ENCODE measurements at regions not wholly inside any gene's neighbourhood (a gene's known extent, or its start where the extent isn't known, plus 50 kb on each side); places are given as distances from the start of the nearest gene placed in this dataset.

DNA sequence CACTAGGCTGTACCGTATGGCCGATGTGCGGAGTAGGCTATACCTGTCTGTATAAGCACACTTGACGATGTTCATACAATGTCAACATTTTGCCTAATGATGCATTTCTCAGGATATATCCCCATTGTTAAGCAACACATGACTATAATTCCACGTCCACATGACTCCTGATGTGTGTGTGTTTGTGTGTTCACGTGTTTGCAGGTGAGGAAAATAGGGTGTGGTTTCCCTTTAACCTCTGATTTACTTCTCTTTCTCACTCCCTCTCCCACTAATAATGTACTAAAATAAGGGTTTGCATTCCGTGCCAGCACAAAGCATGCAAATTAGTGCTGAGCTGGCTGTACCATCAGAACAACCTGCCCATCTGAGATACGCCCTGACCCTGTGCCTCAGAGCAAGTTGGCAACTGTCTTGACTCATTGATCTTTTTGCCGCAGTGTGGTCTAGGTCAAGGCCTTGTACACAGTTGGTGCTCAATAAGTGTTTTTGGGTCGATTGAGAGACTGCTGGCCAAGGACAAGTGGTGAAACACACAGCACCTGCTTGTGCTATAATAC lies 64.6 kb upstream of the DOCK1 start:
- Histone ChIP-seq H3K4me1 (replicated peaks in 1 of 4; ENCODE audit: control insufficient read depth in 3 of 4, insufficient read depth in 4 of 4, low read length in 3 of 4) (peaks cover 4 to 8% (median 5%) of the 10 kb centered on the region in 4 experiments), H3K4me3 (ENCODE audit: extremely low read depth in 1 of 4, insufficient read depth in 2 of 4, low read depth in 3 of 4, low read length in 4 of 4) (no peak overlapping the region), H3K4ac (replicated peaks; ENCODE audit: insufficient read length, low read depth, low read length) (no peak overlapping the region), H3K9me3 (ENCODE audit: insufficient read depth in 2 of 2, low read depth in 1 of 2, low read length in 1 of 2) (no peaks in the 10 kb centered on the region), H4K5ac (ENCODE audit: insufficient read length, low read depth, low read length) (no peak overlapping the region), H3K27ac (ENCODE audit: low read depth, low read length) (no peak overlapping the region), H3K56ac (replicated peaks; ENCODE audit: insufficient read length, low read depth, low read length) (no peak overlapping the region), H3K36me3 (ENCODE audit: control insufficient read depth in 2 of 4, insufficient read depth in 4 of 4, low read length in 3 of 4) (no peaks in the 10 kb centered on the region), H4K20me1 (replicated peaks in 1 of 2; ENCODE audit: control insufficient read depth in 1 of 2, insufficient read depth in 2 of 2, low read length in 2 of 2) (no peaks in the 10 kb centered on the region), H2BK5ac (ENCODE audit: low read depth, low read length) (0 out of 2 replicates have a peak overlapping the region, but pooled peaks have one; percentile 66), H4K91ac (replicated peaks; ENCODE audit: insufficient read length, low read length) (no peak overlapping the region), H3K18ac (ENCODE audit: extremely low read depth, low read length) (no peak overlapping the region; the same call in 1 of the 2 replicates), H3K79me2 (ENCODE audit: control insufficient read depth in 1 of 2, insufficient read depth in 2 of 2, low read length in 2 of 2) (no peaks in the 10 kb centered on the region), H2BK12ac (ENCODE audit: low read depth, low read length) (no peak overlapping the region), H2BK120ac (replicated peaks; ENCODE audit: low read depth, low read length) (no peak overlapping the region), H2BK20ac (ENCODE audit: low read length) (peak overlapping the region; percentile 50; the same call in 1 of the 2 replicates), H3K23me2 (ENCODE audit: low read depth, low read length) (no peaks in the 10 kb centered on the region), H4K8ac (ENCODE audit: extremely low read depth, insufficient read depth, low read length) (no peak overlapping the region), H3K14ac (ENCODE audit: insufficient read length) (no peak overlapping the region), H3K9ac (replicated peaks in 1 of 4; ENCODE audit: extremely low read depth in 1 of 4, low read depth in 3 of 4, low read length in 3 of 4) (no peak overlapping the region), H2BK15ac (ENCODE audit: low read length) (peak overlapping the region; percentile 61; the same call in 1 of the 2 replicates), H3K27me3 (replicated peaks in 1 of 4; ENCODE audit: control insufficient read depth in 3 of 4, extremely low read depth in 1 of 4, insufficient read depth in 3 of 4, low read length in 3 of 4) (peaks cover 0 to 2% (median 0%) of the 10 kb centered on the region in 4 experiments; a peak in 1 of 7 replicates), H3K4me2 (ENCODE audit: insufficient read depth in 1 of 2, low read depth in 2 of 2, low read length in 2 of 2) (no peak overlapping the region), H2AK5ac (ENCODE audit: low read depth, low read length) (peak overlapping the region; percentile 19; the same call in 1 of the 2 replicates), H3K23ac (ENCODE audit: insufficient read length) (no peak overlapping the region), H2AFZ (ENCODE audit: low read length) (no peak overlapping the region), H3K79me1 (ENCODE audit: low read depth, low read length) (no peaks in the 10 kb centered on the region)
- POLR2A ChIA-PET (ENCODE audit: partially characterized antibody): no interaction called here
- WGBS, 2 experiments (ENCODE audit: extremely low coverage in 1 of 2, insufficient coverage in 1 of 2, insufficient read length in 1 of 2, insufficient replicate concordance in 2 of 2, low coverage in 1 of 2, low lambda C conversion rate in 2 of 2, missing lambda C conversion rate in 1 of 2): 88% methylated on average over 10 of the region's 10 CpGs; no CpG with 5 or more reads in 1 of the 2 experiments
- TF ChIP-seq, protein P1, sequence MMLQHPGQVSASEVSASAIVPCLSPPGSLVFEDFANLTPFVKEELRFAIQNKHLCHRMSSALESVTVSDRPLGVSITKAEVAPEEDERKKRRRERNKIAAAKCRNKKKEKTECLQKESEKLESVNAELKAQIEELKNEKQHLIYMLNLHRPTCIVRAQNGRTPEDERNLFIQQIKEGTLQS (IDR thresholded peaks at IDR 0.05; ENCODE audit: insufficient read depth, low read depth, low read length): no peak
- TF ChIP-seq CTCF (IDR thresholded peaks at IDR 0.05; ENCODE audit: control extremely low read depth in 1 of 3, insufficient read depth in 1 of 3, low read depth in 1 of 3, low read length in 3 of 3): no peak
- no peak for TF ChIP-seq NRF1 (IDR thresholded peaks at IDR 0.05; ENCODE audit: low read depth, low read length)
- TF ChIP-seq SIN3A (conservative IDR thresholded peaks at IDR 0.05 in 1 of 2, IDR thresholded peaks at IDR 0.05 in 1 of 2; ENCODE audit: low read depth in 1 of 2, low read length in 2 of 2): no peak
- CTCF ChIA-PET (ENCODE audit: partially characterized antibody): no interaction called here
- FAIRE-seq (no peak), DNase-seq (ENCODE audit: low read depth in 1 of 2, low spot score in 2 of 2) (no peak)

Data from H1 (cell line).